Liver (tissue), 3 donors: ENCODE measurements at regions not wholly inside any gene's neighbourhood (a gene's known extent, or its start where the extent isn't known, plus 50 kb on each side); places are given as distances from the start of the nearest gene placed in this dataset.

ENCODE experiments used
- RAD21 ChIP-seq, 2 donors: IDR thresholded peaks; 2 replicates each; pipeline ENCODE4 v1.6.1; 2016; ENCODE audit warnings: antibody characterized with exemption in 2 of 2, mild to moderate bottlenecking in 2 of 2
- TF ChIP-seq, protein P1 (sequence below): fragments of 150-350 bp; IDR thresholded peaks from 2 replicates; pipeline ENCODE4 v1.5.1; 2017; ENCODE audit warnings: improper control_type of control experiment, low read depth, low read length; ENCODE audit not compliant: missing input control
- donor health status: healthy.
- donor health status: healthy.

DNA sequence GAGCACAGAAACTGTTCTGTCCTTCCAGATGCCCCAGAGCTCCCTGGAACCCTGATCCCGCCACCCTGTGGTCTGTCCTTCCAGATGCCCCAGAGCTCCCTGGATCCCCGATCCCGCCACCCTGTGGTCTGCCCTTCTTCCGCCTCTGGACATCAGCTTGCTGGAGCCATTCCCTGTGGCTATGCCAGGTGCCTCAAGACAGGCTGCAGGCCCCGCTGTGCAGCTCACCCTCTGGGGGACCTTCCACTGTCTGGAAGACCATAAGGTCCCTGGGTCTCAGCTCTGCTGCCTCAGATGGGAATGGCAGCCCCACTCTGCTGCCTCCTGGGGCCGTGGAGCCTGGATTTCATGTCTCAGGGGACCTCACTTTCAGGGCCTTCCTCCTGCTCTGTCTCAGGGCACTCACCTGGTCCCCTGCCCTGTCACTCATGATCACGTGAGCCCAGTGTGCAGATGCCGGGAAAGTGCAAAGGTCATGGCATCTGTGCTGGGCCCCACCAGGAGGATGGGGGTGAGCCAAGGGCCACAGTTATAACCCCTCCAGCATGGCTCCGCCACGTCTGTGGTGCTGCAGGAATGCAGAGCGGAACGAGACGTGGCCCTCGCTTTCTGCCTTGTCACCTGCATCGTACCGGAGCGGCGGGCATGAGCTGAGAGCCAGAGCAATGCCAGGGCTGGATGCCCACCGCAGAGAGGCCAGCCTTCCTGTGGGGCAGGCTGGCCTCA is 1520.7 kb downstream of the BRD1 start:
- TF ChIP-seq RAD21 (IDR thresholded peaks at IDR 0.05) = no peak
- TF ChIP-seq, protein P1, sequence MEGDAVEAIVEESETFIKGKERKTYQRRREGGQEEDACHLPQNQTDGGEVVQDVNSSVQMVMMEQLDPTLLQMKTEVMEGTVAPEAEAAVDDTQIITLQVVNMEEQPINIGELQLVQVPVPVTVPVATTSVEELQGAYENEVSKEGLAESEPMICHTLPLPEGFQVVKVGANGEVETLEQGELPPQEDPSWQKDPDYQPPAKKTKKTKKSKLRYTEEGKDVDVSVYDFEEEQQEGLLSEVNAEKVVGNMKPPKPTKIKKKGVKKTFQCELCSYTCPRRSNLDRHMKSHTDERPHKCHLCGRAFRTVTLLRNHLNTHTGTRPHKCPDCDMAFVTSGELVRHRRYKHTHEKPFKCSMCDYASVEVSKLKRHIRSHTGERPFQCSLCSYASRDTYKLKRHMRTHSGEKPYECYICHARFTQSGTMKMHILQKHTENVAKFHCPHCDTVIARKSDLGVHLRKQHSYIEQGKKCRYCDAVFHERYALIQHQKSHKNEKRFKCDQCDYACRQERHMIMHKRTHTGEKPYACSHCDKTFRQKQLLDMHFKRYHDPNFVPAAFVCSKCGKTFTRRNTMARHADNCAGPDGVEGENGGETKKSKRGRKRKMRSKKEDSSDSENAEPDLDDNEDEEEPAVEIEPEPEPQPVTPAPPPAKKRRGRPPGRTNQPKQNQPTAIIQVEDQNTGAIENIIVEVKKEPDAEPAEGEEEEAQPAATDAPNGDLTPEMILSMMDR = no peak
